ENCODE measurements at regions not wholly inside any gene's neighbourhood (a gene's known extent, or its start where the extent isn't known, plus 50 kb on each side); places are given as distances from the start of the nearest gene placed in this dataset.

DNA sequence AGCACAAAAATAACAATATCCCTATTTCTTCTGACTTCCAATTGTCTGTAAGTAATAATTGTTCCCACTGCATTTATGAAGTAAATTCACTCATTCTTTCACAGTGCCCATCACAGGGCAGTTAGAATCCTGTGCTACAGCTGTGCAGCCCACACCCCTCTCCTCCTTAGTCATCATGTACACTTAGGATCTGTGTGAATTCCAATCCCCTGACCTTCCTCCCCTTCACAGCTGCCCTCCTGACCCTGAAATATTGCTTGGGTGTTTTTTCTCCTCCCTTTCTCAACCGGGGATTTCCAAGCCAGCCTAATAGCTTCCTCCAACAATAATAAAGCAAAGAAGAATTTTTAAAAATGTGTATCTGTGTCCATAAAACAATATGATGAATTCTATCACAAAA lies 91.5 kb upstream of the BEND6 start:
- no peak for DNase-seq (ENCODE audit: low spot score)
- POLR2A ChIA-PET (ENCODE audit: low non-redundant PET): no interaction called here
- H3K27ac ChIP-seq (ENCODE audit: low read depth, low read length, poor library complexity, severe bottlenecking): no peak overlapping the region
- H3K36me3 ChIP-seq (ENCODE audit: insufficient read depth, low read length, poor library complexity, severe bottlenecking): no peaks in the 10 kb centered on the region
- intact Hi-C loops (cut with micrococcal nuclease; ENCODE audit: unreplicated experiment): no loop called here
- no peaks in the 10 kb centered on the region for H3K9me3 ChIP-seq (ENCODE audit: low read depth, low read length, poor library complexity, severe bottlenecking)
- BruUV-seq (replicated peaks): no TSS peak
- H3K4me1 ChIP-seq (ENCODE audit: insufficient read depth, low read length, poor library complexity, severe bottlenecking): no peaks in the 10 kb centered on the region
- no peak for TF ChIP-seq EZH2 (IDR thresholded peaks at IDR 0.05; ENCODE audit: borderline replicate concordance, low read depth, low read length, poor library complexity, severe bottlenecking)
- TF ChIP-seq, protein P1, sequence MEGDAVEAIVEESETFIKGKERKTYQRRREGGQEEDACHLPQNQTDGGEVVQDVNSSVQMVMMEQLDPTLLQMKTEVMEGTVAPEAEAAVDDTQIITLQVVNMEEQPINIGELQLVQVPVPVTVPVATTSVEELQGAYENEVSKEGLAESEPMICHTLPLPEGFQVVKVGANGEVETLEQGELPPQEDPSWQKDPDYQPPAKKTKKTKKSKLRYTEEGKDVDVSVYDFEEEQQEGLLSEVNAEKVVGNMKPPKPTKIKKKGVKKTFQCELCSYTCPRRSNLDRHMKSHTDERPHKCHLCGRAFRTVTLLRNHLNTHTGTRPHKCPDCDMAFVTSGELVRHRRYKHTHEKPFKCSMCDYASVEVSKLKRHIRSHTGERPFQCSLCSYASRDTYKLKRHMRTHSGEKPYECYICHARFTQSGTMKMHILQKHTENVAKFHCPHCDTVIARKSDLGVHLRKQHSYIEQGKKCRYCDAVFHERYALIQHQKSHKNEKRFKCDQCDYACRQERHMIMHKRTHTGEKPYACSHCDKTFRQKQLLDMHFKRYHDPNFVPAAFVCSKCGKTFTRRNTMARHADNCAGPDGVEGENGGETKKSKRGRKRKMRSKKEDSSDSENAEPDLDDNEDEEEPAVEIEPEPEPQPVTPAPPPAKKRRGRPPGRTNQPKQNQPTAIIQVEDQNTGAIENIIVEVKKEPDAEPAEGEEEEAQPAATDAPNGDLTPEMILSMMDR (conservative IDR thresholded peaks at IDR 0.05; ENCODE audit: low read depth, low read length): no peak
- no peak overlapping the region for H3K4me3 ChIP-seq (ENCODE audit: low read depth, low read length, poor library complexity, severe bottlenecking)
- no peaks in the 10 kb centered on the region for H3K27me3 ChIP-seq (replicated peaks; ENCODE audit: insufficient read depth, low read depth, low read length, poor library complexity)
- CTCF ChIA-PET: no interaction called here

DNA sequence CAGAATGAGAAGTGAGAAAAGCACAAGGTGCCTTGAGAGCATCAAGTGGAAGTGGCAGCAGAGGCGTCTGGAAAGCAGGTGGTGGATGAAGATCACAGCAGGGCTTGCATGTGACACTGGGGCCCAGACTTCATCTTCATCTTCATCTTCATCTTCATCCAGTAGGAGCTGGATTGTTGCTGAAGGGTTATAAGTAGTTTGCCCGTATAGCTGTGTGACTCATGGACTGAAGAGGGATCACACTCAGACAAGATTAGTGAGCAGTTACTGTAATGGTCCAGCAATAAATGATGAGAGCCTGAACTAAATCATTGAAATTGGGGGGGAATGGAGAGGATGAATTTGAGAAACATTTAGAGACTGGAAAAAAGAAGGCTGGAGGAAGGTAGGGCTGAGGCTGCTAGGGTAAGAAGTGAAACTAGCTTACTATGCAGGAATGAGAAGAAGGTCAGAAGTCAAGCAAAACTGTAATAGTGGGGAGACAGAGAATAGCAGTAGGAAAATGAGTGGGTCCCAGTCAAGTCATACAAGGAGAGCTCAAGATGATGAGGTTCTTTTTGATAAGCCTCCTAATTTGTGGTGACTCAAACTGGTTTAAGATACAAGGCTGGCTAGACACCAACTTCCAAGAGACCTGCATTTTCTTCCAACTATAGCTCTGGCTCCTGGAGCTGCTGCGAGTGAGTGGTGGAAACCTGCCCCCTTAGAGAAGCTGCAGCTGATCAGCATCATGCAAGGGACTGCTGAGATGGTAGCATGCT lies 92.3 kb upstream of the BEND6 start:
- TF ChIP-seq, protein P1 (conservative IDR thresholded peaks at IDR 0.05; ENCODE audit: low read depth, low read length): no peak
- no peak for TF ChIP-seq EZH2 (IDR thresholded peaks at IDR 0.05; ENCODE audit: borderline replicate concordance, low read depth, low read length, poor library complexity, severe bottlenecking)
- intact Hi-C loops (cut with micrococcal nuclease; ENCODE audit: unreplicated experiment): no loop called here
- no TSS peak for BruUV-seq (replicated peaks)
- no peaks in the 10 kb centered on the region for H3K27me3 ChIP-seq (replicated peaks; ENCODE audit: insufficient read depth, low read depth, low read length, poor library complexity)
- H3K9me3 ChIP-seq (ENCODE audit: low read depth, low read length, poor library complexity, severe bottlenecking): no peaks in the 10 kb centered on the region
- no peaks in the 10 kb centered on the region for H3K36me3 ChIP-seq (ENCODE audit: insufficient read depth, low read length, poor library complexity, severe bottlenecking)
- POLR2A ChIA-PET (ENCODE audit: low non-redundant PET): no interaction called here
- no peaks in the 10 kb centered on the region for H3K4me1 ChIP-seq (ENCODE audit: insufficient read depth, low read length, poor library complexity, severe bottlenecking)
- no peak overlapping the region for H3K27ac ChIP-seq (ENCODE audit: low read depth, low read length, poor library complexity, severe bottlenecking)
- CTCF ChIA-PET: no interaction called here
- DNase-seq (ENCODE audit: low spot score): no peak
- H3K4me3 ChIP-seq (ENCODE audit: low read depth, low read length, poor library complexity, severe bottlenecking): no peak overlapping the region

DNA sequence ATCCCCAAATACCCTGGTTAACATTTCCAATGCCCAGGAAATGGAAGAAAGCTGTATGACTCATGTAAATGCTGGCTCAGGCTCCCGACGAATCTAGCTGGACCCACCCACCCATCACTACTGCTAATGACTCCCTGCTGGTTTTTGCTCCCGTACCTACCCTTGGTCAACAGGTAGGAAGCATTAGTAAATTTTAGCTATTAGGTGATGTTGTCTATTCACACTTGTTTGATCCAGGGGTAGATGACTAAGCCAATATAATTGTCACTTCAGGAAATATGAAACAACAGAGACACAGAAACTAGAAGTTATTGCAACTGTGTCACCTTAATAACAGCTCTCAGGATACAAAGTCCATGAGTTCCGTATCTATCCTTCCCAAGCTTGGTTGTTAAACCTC lies 94.4 kb upstream of the BEND6 start:
- H3K4me3 ChIP-seq (ENCODE audit: low read depth, low read length, poor library complexity, severe bottlenecking): no peak overlapping the region
- no peak for TF ChIP-seq EZH2 (IDR thresholded peaks at IDR 0.05; ENCODE audit: borderline replicate concordance, low read depth, low read length, poor library complexity, severe bottlenecking)
- TF ChIP-seq, protein P1 (conservative IDR thresholded peaks at IDR 0.05; ENCODE audit: low read depth, low read length): no peak
- no peaks in the 10 kb centered on the region for H3K9me3 ChIP-seq (ENCODE audit: low read depth, low read length, poor library complexity, severe bottlenecking)
- peak; percentile 12 for DNase-seq (ENCODE audit: low spot score)
- intact Hi-C loops (cut with micrococcal nuclease; ENCODE audit: unreplicated experiment): no loop called here
- no peak overlapping the region for H3K27ac ChIP-seq (ENCODE audit: low read depth, low read length, poor library complexity, severe bottlenecking)
- H3K36me3 ChIP-seq (ENCODE audit: insufficient read depth, low read length, poor library complexity, severe bottlenecking): no peaks in the 10 kb centered on the region
- no TSS peak for BruUV-seq (replicated peaks)
- H3K4me1 ChIP-seq (ENCODE audit: insufficient read depth, low read length, poor library complexity, severe bottlenecking): peaks cover 13% of the 10 kb centered on the region
- ChIA-PET CTCF (interaction anchor here (0.6 kb wide), 1 partner anchor 15 kb away, joined by 3 read pairs; no protein-coding TSS in a partner anchor), POLR2A (ENCODE audit: low non-redundant PET) (no interaction called here)
- H3K27me3 ChIP-seq (replicated peaks; ENCODE audit: insufficient read depth, low read depth, low read length, poor library complexity): no peaks in the 10 kb centered on the region
